ENCODE measurements at regions not wholly inside any gene's neighbourhood (a gene's known extent, or its start where the extent isn't known, plus 50 kb on each side); places are given as distances from the start of the nearest gene placed in this dataset.

GRCh38 chr13:105220063-105220462, 1315.4 kb downstream of the EFNB2 start:
- ChIA-PET CTCF (no interaction called here), POLR2A (no interaction called here)
- DNase-seq (ENCODE audit: extremely low spot score) = no peak
- no peak for TF ChIP-seq CTCF (IDR thresholded peaks at IDR 0.05; ENCODE audit: control extremely low read depth, extremely low read depth, low read depth, missing control alignments)

- ChIA-PET POLR2A (no interaction called here), CTCF (interaction anchor here (1.5 kb wide), 1 partner anchor 1318 kb away, joined by 3 read pairs; no protein-coding TSS in a partner anchor)
- TF ChIP-seq CTCF (IDR thresholded peaks at IDR 0.05; ENCODE audit: control extremely low read depth, extremely low read depth, low read depth, missing control alignments) = no peak
- no peak for DNase-seq (ENCODE audit: extremely low spot score)
These were observed 1315.8 kb downstream of the EFNB2 start for GRCh38 chr13:105219651-105220050.

GRCh38 chr13:105213512-105213911, 1322.0 kb downstream of the EFNB2 start:
- POLR2A ChIA-PET = no interaction called here

GRCh38 chr13:105207572-105208293, 1327.7 kb downstream of the EFNB2 start:
- POLR2A ChIA-PET = no interaction called here
- CTCF ChIA-PET = interaction anchor here (1.2 to 1.5 kb wide), 2 partner anchors 10 to 471 kb away, joined by 3 read pairs; no protein-coding TSS in a partner anchor
- DNase-seq (ENCODE audit: extremely low spot score) = no peak
- no peak for TF ChIP-seq CTCF (IDR thresholded peaks at IDR 0.05; ENCODE audit: control extremely low read depth, extremely low read depth, low read depth, missing control alignments)

More at GRCh38 chr13:105213512-105213911, 1322.0 kb downstream of the EFNB2 start:
- CTCF ChIA-PET = no interaction called here
- TF ChIP-seq CTCF (IDR thresholded peaks at IDR 0.05; ENCODE audit: control extremely low read depth, extremely low read depth, low read depth, missing control alignments) = no peak
- no peak for DNase-seq (ENCODE audit: extremely low spot score)

- DNase-seq (ENCODE audit: extremely low spot score) = no peak
- ChIA-PET CTCF (interaction anchor here (0.8 to 1.6 kb wide), 6 partner anchors 8 to 429 kb away, joined by 3 to 6 read pairs (median 4); no protein-coding TSS in a partner anchor), POLR2A (no interaction called here)
- peak; percentile 35 for TF ChIP-seq CTCF (IDR thresholded peaks at IDR 0.05; ENCODE audit: control extremely low read depth, extremely low read depth, low read depth, missing control alignments)
These were observed 1333.1 kb downstream of the EFNB2 start for GRCh38 chr13:105202354-105202753.

GRCh38 chr13:105201351-105201750, 1334.1 kb downstream of the EFNB2 start:
- CTCF ChIA-PET = no interaction called here

More at GRCh38 chr13:105201351-105201750, 1334.1 kb downstream of the EFNB2 start:
- TF ChIP-seq CTCF (IDR thresholded peaks at IDR 0.05; ENCODE audit: control extremely low read depth, extremely low read depth, low read depth, missing control alignments) = no peak
- POLR2A ChIA-PET = no interaction called here
- no peak for DNase-seq (ENCODE audit: extremely low spot score)
